ENCODE measurements at regions not wholly inside any gene's neighbourhood (a gene's known extent, or its start where the extent isn't known, plus 50 kb on each side); places are given as distances from the start of the nearest gene placed in this dataset.
"Not testable (repeated sequence)": the region's sequence is repeated elsewhere in the genome, so short reads cannot be mapped to it uniquely, and the experiment has no call there.

DNA sequence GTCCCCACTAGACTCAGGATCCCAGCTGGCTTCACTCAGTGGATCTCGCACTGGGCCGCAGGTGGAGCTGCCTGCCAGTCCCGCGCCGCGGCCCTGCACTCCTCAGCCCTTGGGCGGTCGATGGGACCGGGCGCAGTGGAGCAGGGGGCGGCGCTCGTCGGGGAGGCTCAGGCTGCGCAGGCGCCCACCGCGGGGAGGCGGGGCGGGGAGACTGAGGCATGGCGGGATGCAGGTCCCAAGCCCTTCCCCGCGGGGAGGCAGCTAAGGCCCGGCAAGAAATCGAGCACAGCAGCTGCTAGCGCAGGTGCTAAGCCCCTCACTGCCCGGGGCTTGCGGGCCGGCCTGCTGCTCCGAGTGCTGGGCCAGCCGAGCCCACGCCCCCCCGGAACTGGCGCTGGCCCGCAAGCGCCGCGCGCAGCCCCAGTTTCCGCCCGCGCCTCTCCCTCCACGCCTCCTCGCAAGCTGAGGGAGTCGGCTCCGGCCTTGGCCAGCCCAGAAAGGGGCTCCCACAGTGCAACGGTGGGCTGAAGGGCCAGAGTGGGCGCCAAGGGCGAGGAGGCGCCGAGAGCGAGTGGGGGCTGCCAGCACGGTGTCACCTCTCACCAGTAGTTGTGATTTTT is 1038.0 kb downstream of the PCDH19 start:
- H3K27me3 Mint-ChIP-seq, result no peaks in the 10 kb centered on the region
- no peak for DNase-seq
- no peaks in the 10 kb centered on the region for H3K9me3 Mint-ChIP-seq
- no peak overlapping the region for H3K4me3 Mint-ChIP-seq
- ChIA-PET CTCF (no interaction called here), POLR2A (no interaction called here)
- intact Hi-C loops (cut with micrococcal nuclease), result no loop called here
- H3K36me3 Mint-ChIP-seq, result no peaks in the 10 kb centered on the region
- no peak overlapping the region for H3K27ac Mint-ChIP-seq
- H3K4me1 Mint-ChIP-seq (ENCODE audit: low read depth), result no peaks in the 10 kb centered on the region

DNA sequence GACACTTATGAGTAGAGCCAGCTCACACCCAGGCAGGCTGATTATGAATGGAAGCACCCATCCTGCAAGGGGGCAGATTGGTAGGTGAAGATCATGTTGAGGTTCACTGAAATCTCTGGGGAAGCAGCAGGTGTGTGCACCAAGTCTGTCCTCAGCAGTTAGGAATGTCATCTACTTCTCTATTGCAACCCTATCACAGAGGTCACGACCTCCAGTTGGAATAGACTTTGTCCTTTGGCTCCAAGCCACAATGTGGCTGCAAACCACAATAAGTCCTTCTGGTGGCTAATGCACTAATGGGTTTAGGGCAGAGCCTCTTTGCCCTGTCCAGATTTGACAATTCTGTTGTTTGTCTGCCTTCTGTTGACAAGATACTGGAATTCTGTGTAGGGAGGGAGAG is 1056.7 kb downstream of the PCDH19 start:
- CTCF ChIA-PET, result no interaction called here
- POLR2A ChIA-PET, result no interaction called here
- no peaks in the 10 kb centered on the region for H3K36me3 Mint-ChIP-seq
- DNase-seq, result no peak
- H3K27ac Mint-ChIP-seq, result no peak overlapping the region
- no peak overlapping the region for H3K4me3 Mint-ChIP-seq
- H3K27me3 Mint-ChIP-seq, result no peaks in the 10 kb centered on the region
- H3K9me3 Mint-ChIP-seq, result peaks cover 5% of the 10 kb centered on the region
- intact Hi-C loops (cut with micrococcal nuclease), result no loop called here
- no peaks in the 10 kb centered on the region for H3K4me1 Mint-ChIP-seq (ENCODE audit: low read depth)

DNA sequence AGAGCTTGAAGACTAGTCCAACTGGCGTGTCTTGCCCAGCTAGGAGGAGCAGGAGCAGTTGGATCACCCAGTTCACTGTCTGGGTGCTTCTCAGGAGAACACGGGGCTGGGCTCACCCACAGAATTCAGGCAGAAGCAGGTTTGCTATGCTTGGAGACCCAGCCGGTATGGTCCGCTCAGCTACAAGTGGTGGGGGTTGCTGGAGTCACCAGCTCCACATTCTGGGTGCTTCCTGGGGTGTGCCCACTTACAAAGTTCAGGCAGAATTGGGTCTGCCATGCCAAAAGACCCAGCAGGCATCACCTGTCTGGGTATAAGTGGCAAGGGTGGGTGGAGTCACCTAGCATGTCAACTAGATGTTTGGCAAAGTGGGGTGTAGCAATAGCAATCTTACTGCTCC is 1061.8 kb downstream of the PCDH19 start:
- Mint-ChIP-seq H3K4me3 (no peak overlapping the region), H3K4me1 (ENCODE audit: low read depth) (no peaks in the 10 kb centered on the region)

DNA sequence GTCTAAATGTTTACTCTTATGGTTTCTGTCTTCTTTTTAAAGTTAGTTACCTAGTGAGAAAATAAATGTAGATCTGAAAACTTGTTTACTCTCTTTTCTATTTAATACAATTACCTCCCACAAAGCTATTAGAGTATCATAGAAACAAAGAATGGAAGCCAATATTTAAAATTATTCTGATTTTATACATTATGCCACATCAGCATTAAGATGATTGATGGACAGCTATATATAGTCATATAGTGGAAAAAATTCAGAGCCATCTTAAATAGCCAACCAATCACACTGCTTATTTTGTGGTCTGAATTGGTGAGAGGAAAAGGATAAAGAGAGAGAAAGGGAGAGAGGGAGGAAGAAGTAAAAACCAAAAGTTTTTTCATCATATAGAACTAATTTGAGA is 1101.8 kb downstream of the PCDH19 start:
- H3K27ac Mint-ChIP-seq, result no peak overlapping the region
- ChIA-PET CTCF (no interaction called here), POLR2A (no interaction called here)
- no peaks in the 10 kb centered on the region for H3K36me3 Mint-ChIP-seq
- no peaks in the 10 kb centered on the region for H3K4me1 Mint-ChIP-seq (ENCODE audit: low read depth)
- DNase-seq, result no peak
- no peaks in the 10 kb centered on the region for H3K27me3 Mint-ChIP-seq
- intact Hi-C loops (cut with micrococcal nuclease), result no loop called here
- H3K4me3 Mint-ChIP-seq, result no peak overlapping the region
- no peaks in the 10 kb centered on the region for H3K9me3 Mint-ChIP-seq

More for the DNA sequence above, 1061.8 kb downstream of the PCDH19 start:
- POLR2A ChIA-PET, result no interaction called here
- H3K27ac Mint-ChIP-seq, result no peak overlapping the region
- no peaks in the 10 kb centered on the region for H3K36me3 Mint-ChIP-seq
- H3K27me3 Mint-ChIP-seq, result no peaks in the 10 kb centered on the region
- peaks cover 5% of the 10 kb centered on the region for H3K9me3 Mint-ChIP-seq
- CTCF ChIA-PET, result no interaction called here
- no peak for DNase-seq
- intact Hi-C loops (cut with micrococcal nuclease), result no loop called here

DNA sequence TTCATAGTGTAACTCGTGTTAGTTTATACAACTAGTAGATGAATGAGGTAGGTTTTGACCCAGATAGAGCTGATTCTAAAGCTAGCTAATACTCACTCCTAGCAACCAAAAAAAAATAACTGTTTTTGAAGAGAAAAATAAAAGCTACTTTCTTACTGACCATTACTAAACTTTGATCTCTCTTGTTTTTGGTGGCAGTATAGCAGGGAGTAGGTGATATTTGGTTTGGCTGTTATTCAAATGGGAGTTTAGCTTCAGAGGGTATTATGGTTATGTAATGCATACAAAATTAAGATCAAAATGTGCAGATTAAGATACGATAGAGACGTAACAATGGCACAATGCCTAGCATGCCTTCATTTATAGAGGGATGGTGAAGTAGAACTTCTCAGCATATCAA is 1104.5 kb downstream of the PCDH19 start:
- intact Hi-C loops (cut with micrococcal nuclease), result no loop called here

DNA sequence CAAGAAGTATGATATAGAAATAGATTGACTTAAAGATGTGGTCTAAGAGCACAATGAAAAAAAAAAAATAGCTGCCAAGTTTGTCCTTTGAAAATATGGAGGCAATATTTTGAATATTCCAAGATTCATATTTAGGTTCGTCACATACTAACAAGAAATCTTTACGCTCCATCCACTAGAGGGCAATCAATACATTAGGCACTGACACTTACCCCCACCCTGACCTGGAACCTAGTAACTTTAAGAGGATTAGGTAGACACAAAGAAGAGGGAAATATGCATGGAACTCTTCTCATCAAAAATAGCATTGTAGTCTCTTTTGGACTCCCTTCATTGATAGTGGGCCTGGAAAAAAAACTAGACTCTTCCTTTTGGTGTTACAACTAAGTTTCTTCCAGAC is 1108.1 kb downstream of the PCDH19 start:
- H3K9me3 Mint-ChIP-seq, result no peaks in the 10 kb centered on the region
- ChIA-PET POLR2A (no interaction called here), CTCF (interaction anchor here (0.6 kb wide), 1 partner anchor 191 kb away, joined by 3 read pairs; no protein-coding TSS in a partner anchor)
- no peaks in the 10 kb centered on the region for H3K4me1 Mint-ChIP-seq (ENCODE audit: low read depth)
- no peak overlapping the region for H3K27ac Mint-ChIP-seq
- intact Hi-C loops (cut with micrococcal nuclease), result loop anchor here (5.0 kb wide), 1 partner anchor 1110 kb away; the partner anchor contains the start of gene PCDH19
- no peak overlapping the region for H3K4me3 Mint-ChIP-seq
- H3K27me3 Mint-ChIP-seq, result no peaks in the 10 kb centered on the region
- DNase-seq, result no peak
- H3K36me3 Mint-ChIP-seq, result no peaks in the 10 kb centered on the region

More for the DNA sequence above, 1104.5 kb downstream of the PCDH19 start:
- ChIA-PET POLR2A (no interaction called here), CTCF (no interaction called here)
- DNase-seq, result no peak
- no peaks in the 10 kb centered on the region for H3K27me3 Mint-ChIP-seq
- H3K4me3 Mint-ChIP-seq, result no peak overlapping the region
- H3K27ac Mint-ChIP-seq, result no peak overlapping the region
- no peaks in the 10 kb centered on the region for H3K4me1 Mint-ChIP-seq (ENCODE audit: low read depth)
- no peaks in the 10 kb centered on the region for H3K36me3 Mint-ChIP-seq
- no peaks in the 10 kb centered on the region for H3K9me3 Mint-ChIP-seq

DNA sequence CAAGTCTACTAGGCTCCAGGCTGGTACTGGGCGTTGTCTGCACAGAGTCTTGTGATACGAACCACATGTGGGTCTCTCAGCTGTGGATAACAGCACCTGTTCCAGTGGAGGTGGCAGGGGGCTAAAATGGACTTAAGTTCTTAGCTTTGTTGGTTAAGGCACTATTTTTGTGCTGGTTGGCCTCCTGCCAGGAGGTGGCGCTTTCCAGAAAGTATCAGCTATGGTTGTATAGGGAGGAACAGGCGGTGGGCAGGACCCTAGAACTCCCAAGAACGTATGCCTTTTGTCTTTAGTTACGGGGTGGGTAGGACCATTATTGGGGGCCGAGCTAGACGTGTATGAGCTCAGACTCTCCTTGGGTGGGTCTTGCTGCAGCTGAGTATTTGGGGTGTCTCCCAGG is 1138.4 kb downstream of the PCDH19 start:
- ChIA-PET POLR2A (no interaction called here), CTCF (interaction anchor here (0.7 kb wide), 1 partner anchor 753 kb away, joined by 3 read pairs; no protein-coding TSS in a partner anchor)
- no peaks in the 10 kb centered on the region for H3K36me3 Mint-ChIP-seq
- H3K27me3 Mint-ChIP-seq, result no peaks in the 10 kb centered on the region
- intact Hi-C loops (cut with micrococcal nuclease), result no loop called here
- no peak overlapping the region for H3K4me3 Mint-ChIP-seq
- peaks cover 3% of the 10 kb centered on the region for H3K9me3 Mint-ChIP-seq
- DNase-seq, result no peak
- H3K4me1 Mint-ChIP-seq (ENCODE audit: low read depth), result no peaks in the 10 kb centered on the region
- H3K27ac Mint-ChIP-seq, result no peak overlapping the region

DNA sequence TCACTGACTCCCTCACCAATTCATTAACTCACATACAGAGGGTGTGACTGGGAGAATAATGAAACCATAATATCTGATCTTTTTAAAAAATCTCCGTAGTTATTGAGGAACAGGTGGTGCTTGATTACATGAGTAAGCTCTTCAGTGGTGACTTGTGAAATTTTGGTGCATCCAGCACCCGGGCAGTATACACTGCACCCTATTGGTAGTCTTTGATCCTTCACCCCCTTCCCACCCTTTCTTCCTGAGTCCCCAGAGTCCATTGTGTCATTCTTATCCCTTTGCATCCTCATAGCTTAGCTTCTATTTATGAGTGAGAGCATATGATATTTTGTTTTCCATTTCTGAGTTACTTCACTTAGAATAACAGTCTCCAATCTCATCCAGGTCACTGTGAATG is 1143.8 kb downstream of the PCDH19 start:
- Mint-ChIP-seq H3K27ac (no peak overlapping the region), H3K36me3 (no peaks in the 10 kb centered on the region), H3K9me3 (peaks cover 2% of the 10 kb centered on the region), H3K27me3 (no peaks in the 10 kb centered on the region), H3K4me1 (ENCODE audit: low read depth) (no peaks in the 10 kb centered on the region), H3K4me3 (no peak overlapping the region)
- DNase-seq, result no peak
- intact Hi-C loops (cut with micrococcal nuclease), result no loop called here
- CTCF ChIA-PET, result no interaction called here
- POLR2A ChIA-PET, result no interaction called here

DNA sequence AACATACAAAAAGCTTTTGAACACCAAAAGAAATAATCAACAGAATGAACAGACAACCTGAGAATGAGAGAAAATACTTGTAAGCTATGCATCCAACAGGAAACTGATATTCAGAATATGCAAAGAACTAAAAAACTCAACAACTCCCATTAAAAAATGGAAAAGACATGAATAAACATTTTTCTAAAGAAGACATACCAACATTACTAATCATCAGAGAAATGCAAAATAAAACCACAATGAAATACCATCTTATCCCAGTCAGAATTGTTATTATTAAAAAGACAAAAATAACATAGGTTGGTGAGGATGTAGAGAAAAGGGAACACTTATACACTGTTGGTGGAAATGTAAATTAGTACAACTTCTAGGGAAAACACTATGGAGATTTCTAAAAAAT is 1161.9 kb downstream of the PCDH19 start:
- Mint-ChIP-seq H3K27ac (no peak overlapping the region), H3K4me1 (ENCODE audit: low read depth) (no peaks in the 10 kb centered on the region)
- POLR2A ChIA-PET, result no interaction called here

DNA sequence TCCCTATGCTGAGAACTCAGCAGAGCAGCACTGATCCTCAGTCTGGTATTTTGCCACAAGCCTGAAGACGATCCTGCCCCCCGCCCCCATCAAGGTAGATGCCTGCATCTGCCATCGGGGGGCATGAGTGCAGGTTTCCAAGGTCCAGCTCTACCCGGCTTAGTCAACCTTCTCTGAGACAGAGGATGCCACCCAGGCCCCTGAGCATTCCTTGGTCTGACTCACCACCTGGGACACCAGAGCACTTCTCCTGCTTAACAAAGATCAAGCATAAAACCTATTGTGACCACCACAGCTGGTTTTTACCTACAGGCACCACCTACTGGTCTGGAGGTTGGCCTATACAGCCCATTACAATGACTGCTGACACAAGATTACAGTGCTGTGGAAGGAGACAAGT is 1168.1 kb downstream of the PCDH19 start:
- POLR2A ChIA-PET, result no interaction called here
- no peaks in the 10 kb centered on the region for H3K9me3 Mint-ChIP-seq
- no peaks in the 10 kb centered on the region for H3K36me3 Mint-ChIP-seq
- intact Hi-C loops (cut with micrococcal nuclease), result no loop called here
- H3K27ac Mint-ChIP-seq, result no peak overlapping the region
- H3K4me3 Mint-ChIP-seq, result no peak overlapping the region
- CTCF ChIA-PET, result no interaction called here
- H3K4me1 Mint-ChIP-seq (ENCODE audit: low read depth), result no peaks in the 10 kb centered on the region
- H3K27me3 Mint-ChIP-seq, result no peaks in the 10 kb centered on the region
- no peak for DNase-seq

More for the DNA sequence above, 1161.9 kb downstream of the PCDH19 start:
- no peaks in the 10 kb centered on the region for H3K36me3 Mint-ChIP-seq
- H3K9me3 Mint-ChIP-seq, result no peaks in the 10 kb centered on the region
- DNase-seq, result no peak
- CTCF ChIA-PET, result no interaction called here
- intact Hi-C loops (cut with micrococcal nuclease), result no loop called here
- no peaks in the 10 kb centered on the region for H3K27me3 Mint-ChIP-seq
- no peak overlapping the region for H3K4me3 Mint-ChIP-seq

DNA sequence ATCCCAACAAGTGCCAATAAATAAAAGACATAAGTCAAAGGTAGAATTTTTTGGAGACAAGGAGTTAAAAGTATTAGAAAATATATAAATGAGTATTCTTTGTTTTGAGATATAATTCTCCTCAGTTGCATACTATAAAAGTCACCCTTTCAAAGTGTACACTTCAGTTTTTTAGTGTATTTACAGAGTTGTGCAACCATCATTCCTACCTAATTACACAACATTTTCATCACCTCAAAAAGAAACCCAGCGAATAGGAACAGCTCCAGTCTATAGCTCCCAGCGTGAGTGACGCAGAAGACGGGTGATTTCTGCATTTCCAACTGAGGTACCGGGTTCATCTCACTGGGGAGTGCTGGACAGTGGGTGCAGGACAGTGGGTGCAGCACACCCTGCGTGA is 1175.7 kb downstream of the PCDH19 start:
- H3K9me3 Mint-ChIP-seq, result not testable (repeated sequence)

DNA sequence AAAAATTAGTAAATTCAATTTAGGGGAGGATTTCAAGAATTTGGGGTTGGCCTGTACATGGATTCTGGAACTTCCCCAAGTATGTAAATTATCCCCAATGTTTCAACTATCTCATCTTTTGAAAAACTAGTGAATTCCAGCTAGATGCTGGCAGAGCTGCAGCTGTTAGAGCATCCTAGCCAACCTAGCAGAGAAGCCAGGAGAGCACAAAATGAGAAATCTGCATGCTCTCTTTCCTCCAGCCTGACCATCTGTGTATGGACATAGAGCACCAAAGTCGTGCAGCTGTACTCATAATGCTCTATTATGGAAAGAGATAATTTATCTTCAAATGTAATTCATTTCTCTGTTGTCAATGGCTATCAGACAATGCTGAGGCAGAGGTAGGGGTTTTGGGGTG is 1217.7 kb downstream of the PCDH19 start:
- Mint-ChIP-seq H3K4me3 (no peak overlapping the region), H3K36me3 (no peaks in the 10 kb centered on the region), H3K4me1 (ENCODE audit: low read depth) (no peaks in the 10 kb centered on the region), H3K9me3 (no peaks in the 10 kb centered on the region), H3K27me3 (no peaks in the 10 kb centered on the region), H3K27ac (no peak overlapping the region)
- intact Hi-C loops (cut with micrococcal nuclease), result no loop called here
- DNase-seq, result no peak
- CTCF ChIA-PET, result no interaction called here
- POLR2A ChIA-PET, result no interaction called here

More for the DNA sequence above, 1175.7 kb downstream of the PCDH19 start:
- DNase-seq; H3K36me3 Mint-ChIP-seq; H3K4me3 Mint-ChIP-seq; POLR2A ChIA-PET; CTCF ChIA-PET; H3K27me3 Mint-ChIP-seq; intact Hi-C loops (cut with micrococcal nuclease); H3K4me1 Mint-ChIP-seq (ENCODE audit: low read depth); H3K27ac Mint-ChIP-seq: not testable (repeated sequence)

DNA sequence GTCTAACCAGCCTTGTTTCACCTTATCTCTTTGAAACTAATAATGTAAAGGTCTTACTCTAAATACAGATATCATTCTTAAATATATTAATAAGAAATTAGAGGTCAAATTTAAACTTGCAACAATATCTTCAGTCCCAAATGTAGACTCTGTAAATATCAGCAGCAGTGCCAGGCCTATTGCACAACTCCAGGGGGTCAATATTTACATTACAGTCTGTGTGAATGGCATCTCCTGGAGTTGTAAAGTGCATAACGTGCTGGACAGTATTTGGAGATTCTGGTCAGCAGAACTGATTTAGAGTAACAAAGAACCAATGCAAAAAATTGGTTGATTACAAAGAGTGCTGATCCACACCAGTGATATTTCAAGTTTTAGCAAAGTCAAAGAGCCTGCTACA is 1225.9 kb downstream of the PCDH19 start:
- POLR2A ChIA-PET, result no interaction called here
- CTCF ChIA-PET, result no interaction called here
- DNase-seq, result no peak
- Mint-ChIP-seq H3K27me3 (no peaks in the 10 kb centered on the region), H3K27ac (no peak overlapping the region), H3K4me3 (no peak overlapping the region), H3K4me1 (ENCODE audit: low read depth) (no peaks in the 10 kb centered on the region), H3K36me3 (no peaks in the 10 kb centered on the region), H3K9me3 (no peaks in the 10 kb centered on the region)
- intact Hi-C loops (cut with micrococcal nuclease), result no loop called here
